GM12878 (cell line): ENCODE measurements at regions not wholly inside any gene's neighbourhood (a gene's known extent, or its start where the extent isn't known, plus 50 kb on each side); places are given as distances from the start of the nearest gene placed in this dataset.

Experiments used
- ATAC-seq: fragments of 200-7000 bp; cut with Tn5 transposase; 3 replicates; pipeline ENCODE4 v1.9.1; 2020; ENCODE audit warnings: mild to moderate bottlenecking, moderate library complexity
- BruUV-seq: library from RNA; stranded (reverse); fragments of 400-500 nt; replicated peaks from 2 replicates; lab custom pipeline; 2021; lab: Mats Ljungman, UMichigan
- CTCF ChIA-PET: fragments of 300-600 bp; sonication (Branson Sonifier 250); formaldehyde crosslinking; extraction: SDS; loops from one replicate; lab custom pipeline; 2021; ENCODE audit warnings: inconsistent platforms; lab: Yijun Ruan, JAX
- POLR2A ChIA-PET: fragments of 350-600 bp; formaldehyde crosslinking; extraction: SDS; loops from one replicate; lab custom pipeline; 2021; ENCODE audit warnings: inconsistent platforms; lab: Charles Lee
- RAD21 ChIA-PET: fragments of 300-600 bp; sonication (Branson Sonifier 250); formaldehyde crosslinking; loops from one replicate; lab custom pipeline; 2023; ENCODE audit warnings: antibody characterized with exemption; ENCODE audit not compliant: unreplicated experiment; lab: Charles Lee
- SMC1A ChIA-PET: fragments of 300-600 bp; sonication (Branson Sonifier 250); formaldehyde crosslinking; loops from one replicate; lab custom pipeline; 2023; ENCODE audit not compliant: unreplicated experiment, uncharacterized antibody; lab: Charles Lee
- DNase-seq: peaks from one replicate; pipeline ENCODE4 v3.0.0-alpha.2; 2011; ENCODE audit warnings: low read depth, low spot score
- FAIRE-seq: peaks from 3 replicates; lab custom pipeline; 2011; peaks lifted over from hg19 to GRCh38; lab: Jason Lieb, UNC
- H2AFZ ChIP-seq: 2 replicates; pipeline ENCODE4 v1.6.0; 2011; ENCODE audit warnings: low read depth, low read length, control low read depth; ENCODE audit not compliant: control insufficient read depth
- H3K27ac ChIP-seq: 2 replicates; pipeline ENCODE4 v1.5.1; 2011; ENCODE audit warnings: control low read depth; ENCODE audit not compliant: control insufficient read depth, insufficient read depth
- H3K27me3 ChIP-seq, 2 experiments: replicated peaks in 1 of 2; 2 replicates each; pipeline versions ENCODE4 v1.6.0 to v1.6.1; 2011; ENCODE audit warnings: low read length in 1 of 2; ENCODE audit not compliant: control insufficient read depth in 2 of 2, insufficient read depth in 2 of 2
- H3K36me3 ChIP-seq, 2 experiments: 2 replicates each; pipeline ENCODE4 v1.5.1; 2011; ENCODE audit warnings: low read length in 1 of 2; ENCODE audit not compliant: control insufficient read depth in 2 of 2, insufficient read depth in 2 of 2
- H3K4me1 ChIP-seq: 2 replicates; pipeline ENCODE4 v1.6.1; 2011; ENCODE audit warnings: mild to moderate bottlenecking, low read length, moderate library complexity, mixed read lengths; ENCODE audit not compliant: control insufficient read depth, insufficient read depth
- H3K4me2 ChIP-seq: 2 replicates; pipeline ENCODE4 v1.6.0; 2011; ENCODE audit warnings: control low read depth; ENCODE audit not compliant: control insufficient read depth, insufficient read depth
- H3K4me3 ChIP-seq: fragments of 200-600 bp; sonication (generic); 2 replicates; pipeline ENCODE4 v1.5.1; 2016
- H3K79me2 ChIP-seq: 2 replicates; pipeline ENCODE4 v1.6.0; 2011; ENCODE audit warnings: low read length; ENCODE audit not compliant: control insufficient read depth, insufficient read depth
- H3K9ac ChIP-seq: 2 replicates; pipeline ENCODE4 v1.8.0; 2011; ENCODE audit warnings: low read length, control low read depth, mixed read lengths; ENCODE audit not compliant: control insufficient read depth, insufficient read depth
- H3K9me3 ChIP-seq: replicated peaks from 3 replicates; pipeline ENCODE4 v1.5.1; 2011; ENCODE audit warnings: mild to moderate bottlenecking, low read length; ENCODE audit not compliant: control insufficient read depth, insufficient read depth
- H4K20me1 ChIP-seq: 2 replicates; pipeline ENCODE4 v1.6.0; 2011; ENCODE audit not compliant: control insufficient read depth, insufficient read depth
- CEBPB ChIP-seq, 2 experiments: fragments of 150-350 bp in 1 of 2; IDR thresholded peaks; 2 replicates each; pipeline ENCODE4 v1.6.1; 2012 to 2014; ENCODE audit warnings: low read depth in 2 of 2, low read length in 2 of 2, borderline replicate concordance in 1 of 2, inconsistent platforms in 1 of 2
- CREM ChIP-seq: IDR thresholded peaks from 2 replicates; pipeline ENCODE4 v1.6.1; 2014; ENCODE audit warnings: antibody characterized with exemption, low read depth
- HCFC1 ChIP-seq: fragments of 150-350 bp; IDR thresholded peaks from 2 replicates; pipeline ENCODE4 v1.6.1; 2014; ENCODE audit warnings: low read length
- JUNB ChIP-seq: IDR thresholded peaks from 2 replicates; pipeline ENCODE4 v1.6.1; 2016; ENCODE audit warnings: antibody characterized with exemption, mild to moderate bottlenecking
- NRF1 ChIP-seq: conservative IDR thresholded peaks from 2 replicates; pipeline ENCODE4 v1.6.1; 2011; ENCODE audit warnings: mild to moderate bottlenecking, low read depth, low read length, improper control_type of control experiment
- POLR2AphosphoS2 ChIP-seq: IDR thresholded peaks from 2 replicates; pipeline ENCODE4 v1.6.1; 2011; ENCODE audit warnings: low read depth, mild to moderate bottlenecking, low read length, improper control_type of control experiment, moderate library complexity
- RAD51 ChIP-seq: fragments of 450-650 bp; IDR thresholded peaks from 2 replicates; pipeline ENCODE4 v1.6.1; 2016; ENCODE audit warnings: moderate library complexity, mild to moderate bottlenecking, inconsistent platforms
- SMAD5 ChIP-seq: IDR thresholded peaks from 2 replicates; pipeline ENCODE4 v1.6.1; 2016; ENCODE audit warnings: antibody characterized with exemption, low read depth
- SREBF2 ChIP-seq: IDR thresholded peaks from 2 replicates; pipeline ENCODE4 v1.6.1; 2012; ENCODE audit warnings: mild to moderate bottlenecking, low read length
- ZNF207 ChIP-seq: fragments of 450-650 bp; IDR thresholded peaks from 2 replicates; pipeline ENCODE4 v1.6.1; 2014; ENCODE audit warnings: antibody characterized with exemption, mild to moderate bottlenecking, borderline replicate concordance
- WGBS: methylation state at CpG from one replicate; pipeline ENCODE4 v1.1.6; 2016; ENCODE audit warnings: low lambda C conversion rate; ENCODE audit not compliant: insufficient replicate concordance, insufficient coverage; ENCODE audit errors: missing lambda C conversion rate; 5-methylcytosine and 5-hydroxymethylcytosine counted together
- in situ Hi-C: fragments of 300-500 bp; cut with MboI; formaldehyde crosslinking; loops from 9 replicates; pipeline ENCODE4 v1.14.3; 2018; ENCODE audit warnings: mixed read lengths
- intact Hi-C: fragments of 100-400 bp; cut with micrococcal nuclease; formaldehyde crosslinking; loops from one replicate; pipeline ENCODE4 v1.14.2; 2022; ENCODE audit not compliant: unreplicated experiment

DNA sequence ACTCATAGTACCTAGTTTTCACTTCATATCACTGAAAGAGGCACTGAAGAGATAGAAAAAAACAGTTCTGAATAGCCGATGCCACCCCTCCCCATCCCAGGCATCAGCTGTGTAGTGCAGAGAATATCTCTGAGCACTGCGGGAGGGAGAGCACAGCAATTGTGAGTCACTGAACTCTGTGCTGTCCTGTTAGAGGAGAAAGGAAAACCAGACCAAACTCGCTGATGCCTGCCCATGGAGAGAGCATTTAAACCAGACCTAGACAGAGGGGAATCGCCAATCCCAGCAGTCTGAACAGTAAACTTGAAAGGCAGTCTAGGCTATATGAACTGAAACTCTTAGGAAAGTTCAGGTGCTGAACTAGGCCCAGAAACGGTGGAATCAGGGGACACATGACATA, 120.1 kb upstream of the SLC30A5 start (continued):
- no peak for TF ChIP-seq CEBPB (IDR thresholded peaks at IDR 0.05; ENCODE audit: borderline replicate concordance in 1 of 2, low read depth in 2 of 2, low read length in 2 of 2)
- no peak for TF ChIP-seq JUNB
- no peak for TF ChIP-seq HCFC1
- TF ChIP-seq ZNF207, result no peak
- TF ChIP-seq SREBF2, result no peak

DNA sequence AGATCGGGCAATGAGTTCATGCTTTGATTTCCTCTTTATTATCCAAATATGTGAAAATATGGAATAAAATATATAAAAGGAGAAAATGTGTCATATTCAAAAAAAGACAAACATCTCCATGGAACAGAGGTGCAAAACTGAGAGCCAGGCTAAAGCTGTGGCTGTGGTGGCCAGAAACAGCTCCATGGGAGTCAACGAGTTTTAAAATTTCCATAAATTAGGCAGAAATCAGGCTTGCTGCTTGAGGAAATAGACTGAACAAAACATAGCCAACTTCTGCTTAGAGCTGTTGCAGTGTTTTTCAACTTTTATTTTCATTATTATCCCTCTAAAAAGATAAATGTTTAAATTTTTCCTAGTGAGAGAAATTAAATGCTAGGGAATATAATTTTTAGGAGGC, 110.8 kb upstream of the SLC30A5 start:
- intact Hi-C loops, result no loop called here
- POLR2A ChIA-PET, result no interaction called here
- CTCF ChIA-PET, result interaction anchor here (0.6 kb wide), 1 partner anchor 369 kb away, joined by 3 read pairs; no protein-coding TSS in a partner anchor
- Histone ChIP-seq H3K4me3 (no peak overlapping the region), H3K27me3 (no peaks in the 10 kb centered on the region), H3K9ac (no peak overlapping the region), H3K79me2 (no peaks in the 10 kb centered on the region), H2AFZ (no peak overlapping the region), H3K4me2 (no peak overlapping the region), H4K20me1 (no peaks in the 10 kb centered on the region), H3K4me1 (no peaks in the 10 kb centered on the region), H3K36me3 (no peaks in the 10 kb centered on the region), H3K9me3 (no peaks in the 10 kb centered on the region), H3K27ac (no peak overlapping the region)
- WGBS, result 39% methylated on average over 2 of the region's 2 CpGs
- TF ChIP-seq CREM (no peak), SMAD5 (no peak), RAD51 (no peak)
- RAD21 ChIA-PET, result no interaction called here
- DNase-seq (no peak), FAIRE-seq (no peak), ATAC-seq (no peak)
- SMC1A ChIA-PET, result interaction anchor here (0.9 kb wide), 1 partner anchor 19 kb away, joined by 3 read pairs; no protein-coding TSS in a partner anchor
- BruUV-seq, result no TSS peak
- in situ Hi-C loops, result loop anchor here (25.0 kb wide), 1 partner anchor 1746 kb away; no protein-coding TSS in a partner anchor

DNA sequence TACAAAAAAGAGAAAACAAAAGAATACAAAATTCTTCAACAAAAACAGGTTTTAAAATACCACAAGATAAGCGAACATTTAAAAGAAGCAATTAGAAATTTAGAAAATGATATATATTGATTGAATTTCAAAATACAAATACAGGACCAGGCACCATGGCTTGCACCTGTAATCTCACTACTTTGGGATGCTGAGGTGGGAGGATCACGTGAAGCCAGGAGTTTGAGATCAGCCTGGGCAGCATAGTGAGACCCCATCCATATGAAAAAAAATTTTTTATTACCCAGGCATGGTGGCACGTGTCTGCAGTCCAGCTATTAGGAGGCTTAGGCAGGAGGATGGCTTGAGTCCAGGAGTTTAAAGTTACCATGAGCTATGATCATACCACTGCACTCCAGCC, 109.9 kb upstream of the SLC30A5 start:
- no peaks in the 10 kb centered on the region for H3K36me3 ChIP-seq
- intact Hi-C loops, result no loop called here
- in situ Hi-C loops, result loop anchor here (25.0 kb wide), 1 partner anchor 1747 kb away; no protein-coding TSS in a partner anchor
- CTCF ChIA-PET, result interaction anchor here (0.7 kb wide), 1 partner anchor 648 kb away, joined by 3 read pairs; no protein-coding TSS in a partner anchor
- 29% methylated on average over 3 of the region's 3 CpGs for WGBS
- no peak for FAIRE-seq
- no peaks in the 10 kb centered on the region for H4K20me1 ChIP-seq
- H3K9me3 ChIP-seq, result no peaks in the 10 kb centered on the region
- no peak overlapping the region for H2AFZ ChIP-seq
- DNase-seq, result no peak
- RAD21 ChIA-PET, result no interaction called here
- SMC1A ChIA-PET, result no interaction called here
- no peak for ATAC-seq
- H3K4me1 ChIP-seq, result no peaks in the 10 kb centered on the region
- no peaks in the 10 kb centered on the region for H3K27me3 ChIP-seq
- H3K4me2 ChIP-seq, result no peak overlapping the region
- BruUV-seq, result no TSS peak
- POLR2A ChIA-PET, result no interaction called here
- H3K79me2 ChIP-seq, result no peaks in the 10 kb centered on the region
- TF ChIP-seq NRF1 (no peak), POLR2AphosphoS2 (no peak)
- TF ChIP-seq, all 136 proteins: peak for 0
- Histone ChIP-seq H3K27ac (no peak overlapping the region), H3K9ac (no peak overlapping the region), H3K4me3 (no peak overlapping the region)
